SK-N-SH (cell line): ENCODE measurements at regions not wholly inside any gene's neighbourhood (a gene's known extent, or its start where the extent isn't known, plus 50 kb on each side); places are given as distances from the start of the nearest gene placed in this dataset.

Experiments used
- CTCF ChIP-seq: fragments of 200-600 bp; sonication (generic); IDR thresholded peaks from 2 replicates; pipeline ENCODE4 v1.6.1; 2017; ENCODE audit warnings: antibody characterized with exemption, mild to moderate bottlenecking, moderate library complexity
- EP300 ChIP-seq, 2 experiments: IDR thresholded peaks; 2 replicates each; pipeline versions ENCODE4 v1.4.0 to v1.6.1; 2012; ENCODE audit warnings: borderline replicate concordance in 1 of 2, low read depth in 1 of 2, low read length in 1 of 2
- FOSL2 ChIP-seq: IDR thresholded peaks from 2 replicates; pipeline ENCODE4 v1.4.0; 2012; ENCODE audit warnings: low read depth, mild to moderate bottlenecking, moderate library complexity, borderline replicate concordance
- FOXJ3 ChIP-seq: sonication (generic); formaldehyde crosslinking; IDR thresholded peaks from 2 replicates; pipeline ENCODE4 v1.5.1; 2020; ENCODE audit warnings: mild to moderate bottlenecking, missing genetic modification reagents
- FOXM1 ChIP-seq: IDR thresholded peaks from 2 replicates; pipeline ENCODE4 v1.4.0; 2012; ENCODE audit warnings: low read depth, mild to moderate bottlenecking
- GABPA ChIP-seq: IDR thresholded peaks from 2 replicates; pipeline ENCODE4 v1.4.0; 2012; ENCODE audit warnings: low read depth, mild to moderate bottlenecking
- SMC3 ChIP-seq: IDR thresholded peaks from 2 replicates; pipeline ENCODE4 v1.6.1; 2012; ENCODE audit warnings: low read depth, low read length, improper control_type of control experiment
- USF1 ChIP-seq: IDR thresholded peaks from 2 replicates; pipeline ENCODE4 v1.4.0; 2012; ENCODE audit warnings: low read depth, borderline replicate concordance

- no peak for TF ChIP-seq GABPA
- no peak for TF ChIP-seq CTCF
- no peak for TF ChIP-seq FOXM1
- TF ChIP-seq EP300 (IDR thresholded peaks at IDR 0.05; ENCODE audit: borderline replicate concordance in 1 of 2, low read depth in 1 of 2, low read length in 1 of 2): no peak
- no peak for TF ChIP-seq FOXJ3 (CRISPR knock-in tag)
- no peak for TF ChIP-seq USF1
- TF ChIP-seq SMC3: no peak
- no peak for TF ChIP-seq FOSL2
These were observed 66.2 kb upstream of the NECTIN1 start for GRCh38 chr11:119795231-119795630.
